ENCODE measurements at regions not wholly inside any gene's neighbourhood (a gene's known extent, or its start where the extent isn't known, plus 50 kb on each side); places are given as distances from the start of the nearest gene placed in this dataset.

DNA sequence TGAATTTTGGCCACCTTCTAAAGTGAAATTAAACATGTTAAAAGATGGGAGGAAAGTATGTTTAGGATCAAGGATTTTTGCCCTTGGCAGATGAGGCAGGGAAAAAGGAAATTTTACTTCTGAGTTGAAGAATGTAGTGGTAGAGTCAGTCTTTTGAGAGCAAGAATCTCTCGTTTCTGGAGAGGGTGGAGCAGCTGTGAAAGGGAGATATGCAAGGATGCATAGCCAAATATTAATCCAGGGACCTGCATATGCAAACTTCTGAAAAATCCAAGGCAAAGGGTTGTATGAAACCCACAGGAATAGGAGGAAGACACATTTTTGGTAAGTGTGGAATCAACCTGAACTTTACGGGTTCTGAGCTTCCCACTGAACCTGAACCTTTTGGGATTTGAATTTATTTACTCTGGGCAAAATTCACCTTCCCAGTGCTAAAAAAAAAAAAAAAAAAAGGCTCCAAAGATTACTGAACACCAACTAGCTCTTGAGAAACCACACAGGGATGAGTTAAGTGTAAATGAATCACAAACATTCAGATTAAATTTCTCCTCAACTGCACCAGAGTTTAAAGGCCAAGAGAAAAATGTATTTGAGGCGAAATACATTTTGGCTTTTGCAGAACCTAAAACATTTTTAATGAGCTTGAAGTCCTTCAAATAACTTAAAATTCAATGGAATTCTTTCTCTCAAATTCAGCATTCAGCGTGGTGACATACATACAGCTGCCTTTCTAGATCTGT lies 187.1 kb upstream of the CDKN3 start:
- DNase-seq = no peak

DNA sequence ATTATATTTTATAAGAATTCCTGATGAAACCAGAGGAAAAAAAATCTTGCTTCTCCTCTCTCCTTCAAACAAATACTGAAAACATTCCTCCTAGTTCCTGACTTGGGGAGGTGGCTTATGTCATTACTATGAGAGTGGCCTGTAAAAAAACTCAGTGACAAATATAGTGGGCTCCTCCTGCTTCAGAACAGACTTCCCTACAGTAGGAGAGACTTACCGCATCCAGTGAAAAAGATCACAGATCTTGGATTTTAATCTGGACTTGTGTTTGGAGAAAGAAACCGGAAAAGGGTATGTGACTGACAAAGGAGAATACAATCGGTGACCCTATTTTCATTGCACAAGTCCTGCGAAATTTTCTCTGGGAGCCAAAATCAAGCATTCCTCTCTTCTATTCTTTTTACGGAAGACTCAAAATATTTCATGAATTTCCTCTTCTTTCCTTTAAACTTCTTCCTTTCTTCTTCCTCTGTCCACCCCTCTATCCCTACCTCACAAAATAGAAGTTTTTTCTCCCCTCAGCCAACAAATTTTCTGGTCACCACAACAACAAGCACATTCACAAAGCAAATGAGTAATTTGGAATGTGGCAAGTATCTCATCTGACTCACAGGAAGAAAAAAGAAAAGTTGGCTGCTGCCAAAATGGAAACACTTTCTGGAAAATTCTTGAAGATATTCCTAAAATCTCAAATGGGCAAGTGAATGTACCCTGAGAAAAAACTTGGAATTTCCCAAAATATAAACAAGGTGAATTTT lies 185.1 kb upstream of the CDKN3 start:
- no peak for DNase-seq

DNA sequence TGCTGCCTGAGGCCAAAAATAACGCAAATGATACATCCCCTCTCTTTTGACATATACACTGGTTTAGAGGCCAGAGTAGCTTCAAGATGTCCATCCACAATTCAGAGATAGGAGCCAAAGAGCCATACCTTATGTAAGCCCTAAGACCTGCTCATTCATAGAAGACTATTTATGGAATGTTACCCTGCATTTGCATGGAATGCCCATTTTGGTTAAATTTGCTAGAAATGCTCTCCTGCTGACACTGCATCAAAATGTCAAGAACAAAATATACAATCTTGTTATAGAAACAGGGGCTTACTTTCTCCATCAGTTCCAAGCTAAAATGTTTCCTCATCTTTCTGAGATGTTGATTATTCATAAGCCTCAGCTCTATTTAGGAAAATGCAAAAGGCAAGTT lies 183.3 kb upstream of the CDKN3 start:
- DNase-seq = no peak

DNA sequence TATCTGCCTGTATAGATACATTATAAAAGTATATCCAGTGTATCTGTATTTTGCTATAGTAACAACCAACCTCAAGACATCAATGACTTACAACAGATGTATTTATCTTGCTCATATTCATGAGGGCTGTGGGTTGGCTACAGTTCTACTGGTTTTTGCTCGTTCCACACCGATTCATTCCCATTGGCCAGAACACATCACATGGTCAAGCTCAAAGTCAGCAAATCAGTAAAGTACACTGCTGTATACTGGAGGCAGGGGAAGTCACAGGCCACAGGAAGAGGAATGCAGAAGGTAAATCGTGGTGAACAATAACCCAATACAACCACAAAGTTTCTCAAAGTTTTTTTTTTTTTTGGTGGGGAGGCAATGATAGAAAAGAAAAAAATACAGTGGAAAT lies 180.0 kb upstream of the CDKN3 start:
- no peak for DNase-seq

DNA sequence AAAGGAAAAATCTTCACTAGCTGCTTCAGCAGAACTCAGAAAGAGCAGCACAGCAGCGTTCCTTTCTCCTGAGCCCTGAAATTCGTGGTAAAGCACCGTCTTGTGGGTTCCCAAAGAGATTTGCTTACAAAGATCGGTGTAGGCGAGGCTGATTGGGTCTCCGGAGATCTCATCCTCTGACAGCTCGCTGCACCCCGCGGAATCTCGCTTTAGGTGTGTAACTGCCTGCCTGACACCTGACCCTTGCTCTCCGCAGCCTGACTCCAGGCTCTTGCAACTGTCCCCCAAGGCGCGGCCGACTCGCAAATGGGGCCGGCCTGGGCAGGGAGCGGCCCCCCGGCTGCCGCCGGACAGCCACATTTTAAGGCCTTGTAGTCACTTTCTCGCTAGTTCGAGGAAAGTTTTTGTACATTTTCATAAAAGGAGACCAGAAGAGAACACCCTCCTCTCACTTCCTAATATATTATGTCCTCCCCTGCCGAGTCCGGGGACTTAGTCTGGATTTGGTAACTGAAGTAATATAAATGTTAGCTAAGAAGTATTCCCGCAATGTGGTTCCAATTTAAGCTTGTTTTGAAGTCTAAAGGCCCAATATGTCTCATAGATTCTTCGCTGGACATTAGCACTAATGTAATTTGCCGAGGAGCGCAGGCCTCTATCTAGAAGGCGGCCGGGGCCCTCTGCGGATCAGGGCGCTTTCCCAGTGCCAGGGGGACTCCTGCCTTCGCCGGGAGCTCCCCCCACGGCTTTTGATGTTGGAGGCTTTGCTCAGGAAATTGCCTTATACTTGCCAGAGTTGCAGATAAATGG lies 177.3 kb upstream of the CDKN3 start:
- DNase-seq = no peak

DNA sequence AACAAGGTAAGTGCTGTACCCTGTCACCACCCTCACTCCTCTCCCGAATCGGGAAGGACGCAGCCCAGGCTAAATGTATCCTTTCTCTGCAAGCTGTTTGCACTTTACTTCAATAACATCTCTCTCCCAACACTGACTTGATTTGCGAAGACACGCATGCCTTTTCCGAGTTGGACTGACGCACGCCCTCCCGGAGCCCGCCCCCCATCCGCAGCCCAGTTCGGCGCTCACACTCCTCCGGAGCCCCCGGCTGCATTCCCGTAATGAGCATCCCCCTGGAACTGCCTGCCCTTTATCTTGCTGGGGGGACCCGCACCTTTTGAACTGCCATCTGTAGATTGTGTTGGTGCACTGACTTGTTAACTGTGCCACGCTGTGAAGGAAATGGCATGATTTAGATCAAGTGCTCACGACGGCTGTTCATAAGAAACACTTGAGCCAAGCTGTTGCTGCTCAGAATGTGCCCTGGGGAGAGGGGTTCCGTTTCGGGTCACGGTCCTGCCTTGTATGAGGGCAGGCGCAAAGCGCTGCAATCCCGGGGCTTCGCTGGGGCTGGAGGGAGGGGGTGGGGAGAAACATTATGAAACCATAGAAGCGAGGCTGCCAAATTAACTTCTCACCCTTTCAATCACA lies 176.6 kb upstream of the CDKN3 start:
- no peak for DNase-seq

DNA sequence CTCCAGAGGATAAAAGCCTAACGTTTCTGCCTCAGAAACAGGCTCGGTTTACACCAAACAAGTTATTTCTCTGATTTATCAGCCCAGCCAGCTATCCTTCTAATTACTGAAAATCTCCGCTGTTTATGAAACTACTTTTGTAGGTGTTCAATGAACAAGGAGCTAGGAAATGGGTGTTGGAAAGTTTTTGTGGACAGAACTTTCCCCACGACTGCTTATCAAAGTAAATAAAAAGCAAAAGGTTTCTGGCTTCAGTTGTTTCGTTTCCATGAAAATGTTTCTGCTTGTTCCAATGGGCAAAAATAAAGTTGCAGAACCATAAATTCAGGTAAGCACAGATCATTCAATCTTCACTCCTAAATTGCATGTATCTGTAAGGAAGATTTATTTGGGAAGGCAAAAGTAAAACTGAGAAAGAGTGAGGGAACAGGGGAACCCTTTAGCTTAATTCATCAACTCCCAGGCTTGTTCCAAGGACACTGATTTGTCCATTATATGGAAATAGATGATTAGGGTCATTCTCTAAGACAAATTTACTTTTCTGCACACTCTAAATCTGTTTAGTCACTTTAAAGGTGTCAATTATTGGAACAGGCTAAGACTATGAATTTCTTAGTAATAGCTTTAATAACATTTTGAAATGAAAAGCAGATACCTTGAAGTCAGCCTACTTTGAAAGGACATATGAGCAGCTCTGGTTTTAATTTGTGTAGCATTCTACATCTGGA lies 175.9 kb upstream of the CDKN3 start:
- no peak for DNase-seq

DNA sequence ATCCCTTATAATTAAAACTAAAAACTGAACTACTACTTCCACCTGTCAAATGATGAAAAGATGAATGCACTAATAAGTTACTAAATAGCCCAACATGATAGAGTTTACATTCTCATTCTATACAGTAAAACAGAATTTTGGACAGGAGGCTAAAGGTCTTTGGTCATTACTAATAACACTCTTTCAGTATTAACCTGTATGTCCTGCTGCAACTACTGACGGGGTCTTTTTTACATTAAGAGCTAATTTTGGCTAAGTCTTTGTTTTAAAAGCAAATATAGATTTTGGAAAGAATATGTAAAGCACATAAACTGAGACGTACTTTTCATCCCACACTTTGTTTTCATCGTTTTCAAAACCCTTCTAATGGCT lies 175.4 kb upstream of the CDKN3 start:
- no peak for DNase-seq

DNA sequence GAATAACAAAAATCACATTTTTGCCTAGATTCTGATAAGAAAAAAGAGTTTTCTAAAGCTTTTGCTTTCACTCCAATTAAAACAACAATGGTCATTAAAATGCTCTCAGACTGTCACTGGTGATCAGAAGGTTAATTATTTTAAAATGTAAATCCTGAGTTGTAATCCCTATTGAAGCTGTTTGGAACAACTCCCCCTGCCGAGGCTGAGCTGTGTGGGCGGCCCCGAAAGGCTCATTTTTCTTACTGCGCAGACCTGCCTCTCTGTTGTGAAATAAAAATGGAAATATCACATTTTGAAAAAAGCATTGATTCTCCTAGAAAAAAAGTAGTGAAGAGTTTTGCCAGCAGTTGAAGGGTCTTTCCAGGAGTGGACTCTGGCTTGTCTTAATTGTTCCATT lies 174.8 kb upstream of the CDKN3 start:
- no peak for DNase-seq

DNA sequence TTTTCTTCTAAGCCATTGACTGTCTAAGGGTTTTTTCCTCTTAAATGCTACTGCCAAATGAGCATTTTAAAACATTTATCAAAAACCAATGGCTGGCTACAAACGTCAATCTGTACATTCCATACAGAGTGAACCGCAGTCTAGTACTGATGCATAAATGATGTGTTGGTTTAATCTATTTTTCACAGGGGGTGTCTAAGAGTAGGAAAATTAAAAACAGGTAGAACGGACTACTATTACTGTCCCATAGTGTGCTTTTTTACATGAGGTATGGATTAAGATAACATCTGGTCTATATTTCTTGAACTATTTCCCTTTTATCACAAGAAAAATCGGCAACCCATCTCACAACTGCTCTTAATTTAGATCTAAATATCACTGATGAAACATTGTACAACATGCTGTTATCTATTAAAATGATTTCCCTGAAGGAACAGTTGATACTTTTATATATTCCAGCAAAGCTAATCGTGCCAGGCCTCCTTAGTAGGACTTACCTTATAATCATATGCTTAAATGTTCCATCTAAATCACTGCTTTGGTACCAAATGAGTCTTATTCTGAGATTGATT lies 172.9 kb upstream of the CDKN3 start:
- DNase-seq = no peak

DNA sequence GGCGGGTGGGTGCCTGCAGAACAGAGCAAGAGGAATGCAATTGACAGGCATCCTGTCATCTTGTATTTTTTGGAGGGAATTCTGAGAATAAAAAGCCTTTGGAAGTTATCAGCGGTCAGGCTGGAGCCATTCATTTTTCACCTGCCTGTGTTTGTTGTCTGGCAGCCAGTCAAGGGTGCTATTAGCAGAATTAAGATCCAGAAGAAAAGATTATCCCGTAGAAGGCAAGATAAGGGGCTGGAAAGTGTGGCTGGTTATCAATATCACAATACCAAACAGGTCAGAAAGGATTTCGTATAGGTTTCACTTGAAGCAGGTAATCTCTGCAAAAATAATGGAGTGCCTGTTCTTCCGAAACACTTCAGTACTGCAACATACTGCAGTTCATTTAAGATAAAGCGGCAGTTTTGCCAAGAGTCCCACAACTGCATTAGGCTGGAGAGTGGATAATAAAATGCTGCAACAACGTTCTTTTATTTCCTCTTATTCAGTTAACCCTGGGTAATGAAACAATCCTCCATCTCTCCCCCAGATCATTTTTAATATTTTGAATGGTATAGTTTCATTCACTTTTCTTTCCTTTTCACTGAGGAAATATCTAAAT lies 171.2 kb upstream of the CDKN3 start:
- DNase-seq = no peak

DNA sequence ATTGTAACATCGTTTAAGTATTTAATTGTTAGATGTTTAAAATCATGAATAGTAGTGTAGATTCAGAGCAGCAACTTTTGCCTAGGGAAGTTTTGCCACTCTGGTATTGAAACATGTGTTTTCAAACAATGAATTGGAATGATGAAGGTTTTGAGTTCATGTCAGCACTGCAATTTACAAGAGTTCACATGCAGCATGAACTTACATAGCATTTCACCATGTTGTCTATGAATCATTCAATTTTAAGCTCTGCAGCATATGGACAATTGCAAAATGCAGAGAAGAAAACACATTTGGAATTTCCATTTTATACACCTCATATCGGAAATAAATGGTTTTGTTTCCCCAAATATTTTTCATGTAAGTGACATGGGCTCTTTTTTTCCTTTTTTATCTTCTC lies 170.7 kb upstream of the CDKN3 start:
- DNase-seq = no peak

DNA sequence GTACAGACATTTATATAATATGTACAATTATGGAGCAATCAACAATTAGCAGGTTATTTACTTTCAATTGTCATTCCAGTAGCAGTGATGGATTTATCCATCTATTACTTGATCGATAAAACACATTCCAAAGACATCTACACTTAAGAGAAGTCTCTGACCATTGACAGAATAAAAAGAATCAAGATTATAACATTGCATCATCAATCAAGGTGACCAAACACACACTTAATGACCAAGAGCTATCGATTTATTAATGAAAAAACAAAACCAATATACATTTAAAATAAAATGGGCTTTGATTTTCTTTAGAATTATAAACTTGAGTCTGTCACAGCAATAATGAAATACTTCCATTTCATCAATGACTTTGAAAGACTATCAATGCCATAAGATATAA lies 170.2 kb upstream of the CDKN3 start:
- DNase-seq = no peak

DNA sequence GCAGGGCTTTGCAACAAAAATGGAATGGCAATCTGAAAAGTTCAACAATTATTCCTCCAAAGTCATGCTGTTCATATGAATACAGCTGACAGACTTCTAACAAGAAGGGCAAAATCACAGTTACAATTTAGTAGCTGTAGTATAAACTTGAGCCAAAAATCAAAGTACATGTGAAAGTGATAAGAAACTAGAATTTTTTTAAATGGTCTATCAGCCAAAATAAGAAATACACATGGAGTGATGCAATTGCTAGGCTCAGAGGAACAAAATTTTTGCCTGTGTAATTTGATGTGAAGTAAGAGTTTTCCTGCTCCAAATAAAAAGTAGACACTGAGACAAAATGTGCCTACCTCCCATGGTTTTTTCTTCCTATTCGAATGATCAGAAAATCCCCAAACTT lies 167.7 kb upstream of the CDKN3 start:
- no peak for DNase-seq

DNA sequence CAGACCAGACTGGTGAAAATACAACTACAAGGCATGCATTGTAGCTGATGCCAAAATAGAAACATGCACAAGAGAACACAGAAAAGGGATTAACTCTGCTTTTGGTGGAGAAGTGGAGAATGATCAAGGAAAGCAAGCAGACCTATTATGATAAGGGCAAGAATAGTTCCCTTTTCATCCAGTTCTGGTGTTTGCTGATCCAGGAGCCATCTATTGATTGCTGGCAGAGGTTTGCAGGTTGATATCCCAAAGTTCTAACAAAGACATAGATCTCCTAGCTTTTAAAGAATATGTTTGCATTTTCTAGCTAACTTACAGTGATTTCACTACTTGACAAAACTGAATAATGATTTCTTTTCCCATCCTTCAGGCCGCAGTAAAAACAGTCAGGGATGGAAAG lies 166.2 kb upstream of the CDKN3 start:
- no peak for DNase-seq

DNA sequence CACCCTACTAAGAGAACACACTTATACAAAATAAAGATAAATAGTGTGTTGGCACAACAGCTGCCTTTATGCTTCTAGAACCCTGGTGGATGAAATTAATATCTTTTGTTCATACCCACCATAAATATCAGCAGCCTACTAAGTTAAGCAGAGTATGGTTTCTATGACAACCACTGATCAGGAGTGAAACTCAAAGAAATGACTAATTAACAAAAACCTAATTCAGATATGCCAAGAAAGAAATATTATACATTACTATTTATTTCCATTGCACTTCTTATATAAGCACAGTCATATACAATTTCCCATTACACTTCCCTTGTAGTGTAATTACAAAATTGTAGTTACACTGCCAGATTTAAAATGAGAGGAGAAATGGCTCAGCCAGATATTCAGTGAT lies 164.1 kb upstream of the CDKN3 start:
- DNase-seq = no peak

DNA sequence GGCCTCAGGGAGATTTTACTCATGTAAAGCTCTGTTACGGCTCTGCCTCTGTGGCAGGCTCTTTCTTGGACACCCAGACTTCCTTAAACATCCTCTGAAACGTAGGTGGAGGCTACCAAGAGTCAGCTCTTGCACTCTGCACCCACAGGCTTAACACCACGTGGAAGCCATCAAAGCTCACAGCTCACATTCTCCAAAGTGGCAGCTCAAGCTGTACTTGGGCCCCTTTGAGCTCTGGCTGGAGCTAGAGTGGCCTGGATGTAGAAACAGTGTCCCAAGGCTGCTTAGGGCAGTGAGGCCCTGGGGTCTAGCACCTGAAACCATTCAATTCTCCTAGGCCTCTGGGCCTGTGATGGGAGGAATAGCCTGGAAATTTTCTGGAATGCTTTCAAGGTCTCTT lies 155.3 kb upstream of the CDKN3 start:
- DNase-seq = no peak

DNA sequence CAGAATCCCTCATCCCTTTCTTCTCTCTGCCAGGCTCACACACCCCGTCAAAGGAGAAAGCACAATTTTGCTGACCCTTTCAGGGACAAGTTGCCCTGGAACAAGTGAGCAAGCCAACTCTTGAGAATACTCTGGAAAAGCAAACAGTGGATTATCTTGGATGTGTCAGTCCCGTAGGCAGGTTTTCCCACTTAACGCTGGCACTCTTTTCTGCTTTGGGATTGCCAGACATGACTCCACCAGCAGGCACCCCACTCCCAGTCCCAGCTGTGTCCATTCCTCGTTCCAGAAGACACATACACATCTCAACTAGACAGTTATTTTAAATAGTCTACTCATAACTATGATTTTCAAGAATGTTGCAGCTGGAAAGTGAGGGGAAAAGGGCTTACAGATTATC lies 145.5 kb upstream of the CDKN3 start:
- no peak for DNase-seq

DNA sequence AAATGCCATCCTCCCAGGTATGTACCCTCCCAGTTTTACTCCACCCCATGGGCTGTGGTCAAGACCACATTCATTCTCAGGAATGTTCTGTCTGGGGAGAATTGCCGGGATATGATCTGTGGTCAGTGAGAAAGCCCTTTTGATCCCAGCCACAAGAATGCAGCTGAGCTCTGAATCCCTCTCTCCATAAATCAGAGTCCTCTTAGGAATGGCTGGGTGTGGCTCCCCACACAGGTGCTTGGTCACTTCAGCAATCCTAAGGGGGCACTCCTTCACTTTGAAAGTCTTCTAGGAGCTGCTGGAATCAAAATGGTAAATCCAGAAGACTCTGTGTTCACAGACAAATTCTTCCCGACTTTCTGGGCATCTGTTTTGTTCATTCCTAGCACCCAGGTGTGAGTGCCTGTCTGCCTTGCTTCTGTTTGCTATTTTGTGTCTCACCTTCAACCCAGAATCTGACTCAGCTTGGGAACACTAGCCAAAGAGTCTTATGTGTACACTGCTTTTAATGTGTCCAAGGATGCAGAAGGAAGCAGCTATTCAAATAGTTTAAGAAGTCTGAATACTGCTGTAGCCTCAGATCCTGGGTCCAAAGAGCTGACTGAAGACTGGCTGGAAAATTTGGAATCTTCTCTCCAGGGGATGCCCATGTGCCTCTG lies 144.6 kb upstream of the CDKN3 start:
- DNase-seq = no peak

DNA sequence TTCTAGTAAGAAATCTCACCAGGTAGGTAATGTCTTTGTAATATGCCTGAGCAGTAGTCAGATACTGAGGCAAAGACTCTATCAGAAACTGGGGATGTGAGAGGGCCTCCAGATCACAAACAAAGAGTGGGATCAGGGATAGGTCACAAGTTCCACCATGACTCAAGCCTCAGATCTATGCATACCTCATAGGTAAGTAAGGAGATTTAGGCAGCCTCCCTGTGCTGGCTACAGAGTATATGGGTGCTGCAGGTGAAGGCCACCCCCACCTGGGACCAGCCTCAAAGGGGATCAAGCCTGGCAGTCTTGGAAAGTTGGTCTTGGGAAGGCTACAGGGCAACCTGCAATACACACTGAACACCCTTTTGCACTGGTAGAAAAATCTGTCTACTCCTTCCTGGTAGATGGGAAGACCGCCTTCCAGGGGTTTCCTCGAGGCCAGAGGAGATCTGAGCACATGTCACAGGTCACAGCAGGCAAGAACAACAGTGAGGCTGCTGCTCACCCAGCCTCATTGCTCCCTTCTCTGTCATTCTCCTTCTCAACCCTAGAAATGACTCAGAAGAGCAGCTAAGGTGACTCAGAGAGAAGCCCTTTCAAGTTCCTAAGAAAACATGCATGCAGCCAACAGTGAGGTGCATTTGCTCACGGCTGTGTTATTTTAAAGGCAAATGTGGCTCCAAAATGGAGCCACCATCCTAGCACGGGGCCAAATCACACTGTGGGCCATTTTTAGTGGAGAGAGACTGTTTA lies 143.4 kb upstream of the CDKN3 start:
- DNase-seq = no peak

Data from inflammatory macrophage (primary cell).